H7 (cell line): ENCODE measurements at regions not wholly inside any gene's neighbourhood (a gene's known extent, or its start where the extent isn't known, plus 50 kb on each side); places are given as distances from the start of the nearest gene placed in this dataset.
A peak's percentile ranks its signal among the peaks of the same experiment; 100 is the strongest.
"Not testable (repeated sequence)": the region's sequence is repeated elsewhere in the genome, so short reads cannot be mapped to it uniquely, and the experiment has no call there.

Source experiments
- DNase-seq: peaks from one replicate; pipeline ENCODE4 v3.0.0; 2012
- H3K27me3 ChIP-seq: 2 replicates; pipeline ENCODE4 v1.6.0; 2011; ENCODE audit warnings: mild to moderate bottlenecking, low read length; ENCODE audit not compliant: control insufficient read depth, insufficient read depth
- H3K36me3 ChIP-seq: replicated peaks from 2 replicates; pipeline ENCODE4 v1.5.1; 2011; ENCODE audit warnings: low read length; ENCODE audit not compliant: control insufficient read depth, insufficient read depth
- H3K4me3 ChIP-seq: 2 replicates; pipeline ENCODE4 v1.5.1; 2011; ENCODE audit warnings: low read depth, mild to moderate bottlenecking, control low read depth, low read length, moderate library complexity; ENCODE audit not compliant: insufficient read depth

- H3K36me3 ChIP-seq, result no peaks in the 10 kb centered on the region
- no peaks in the 10 kb centered on the region for H3K27me3 ChIP-seq
- no peak overlapping the region for H3K4me3 ChIP-seq
- no peak for DNase-seq
Measured at GRCh38 chr19:29154163-29154562, 58.8 kb downstream of the UQCRFS1 start.

GRCh38 chr19:29145756-29146155, 67.2 kb downstream of the UQCRFS1 start:
- H3K27me3 ChIP-seq, result no peaks in the 10 kb centered on the region; the same call in 1 of the 2 replicates
- DNase-seq, result no peak
- H3K36me3 ChIP-seq, result no peaks in the 10 kb centered on the region
- no peak overlapping the region for H3K4me3 ChIP-seq

GRCh38 chr19:29143183-29143582, 69.8 kb downstream of the UQCRFS1 start:
- Histone ChIP-seq H3K4me3 (no peak overlapping the region), H3K27me3 (no peaks in the 10 kb centered on the region; the same call in 1 of the 2 replicates), H3K36me3 (no peaks in the 10 kb centered on the region)
- no peak for DNase-seq

- no peak overlapping the region for H3K4me3 ChIP-seq
- no peak for DNase-seq
- no peaks in the 10 kb centered on the region for H3K36me3 ChIP-seq
- H3K27me3 ChIP-seq, result no peaks in the 10 kb centered on the region; the same call in 1 of the 2 replicates
Measured at GRCh38 chr19:29139227-29139626, 73.7 kb downstream of the UQCRFS1 start.

- not testable (repeated sequence) for H3K36me3 ChIP-seq, H3K4me3 ChIP-seq, DNase-seq, H3K27me3 ChIP-seq
Measured at GRCh38 chr19:29138206-29138605, 74.7 kb downstream of the UQCRFS1 start.

- Histone ChIP-seq H3K4me3 (no peak overlapping the region), H3K36me3 (no peaks in the 10 kb centered on the region), H3K27me3 (no peaks in the 10 kb centered on the region)
- no peak for DNase-seq
Measured at GRCh38 chr19:29131456-29131855, 81.5 kb downstream of the UQCRFS1 start.

- Histone ChIP-seq H3K4me3 (no peak overlapping the region), H3K36me3 (no peaks in the 10 kb centered on the region), H3K27me3 (no peaks in the 10 kb centered on the region)
- no peak for DNase-seq
Measured at GRCh38 chr19:29129148-29129547, 83.8 kb downstream of the UQCRFS1 start.

- no peak for DNase-seq
Measured at GRCh38 chr19:29128203-29128602, 84.7 kb downstream of the UQCRFS1 start.

GRCh38 chr19:29122185-29122584, 90.8 kb downstream of the UQCRFS1 start:
- Histone ChIP-seq H3K27me3 (no peaks in the 10 kb centered on the region), H3K4me3 (no peak overlapping the region), H3K36me3 (no peaks in the 10 kb centered on the region)
- DNase-seq, result no peak

More at GRCh38 chr19:29128203-29128602, 84.7 kb downstream of the UQCRFS1 start:
- Histone ChIP-seq H3K27me3 (no peaks in the 10 kb centered on the region), H3K36me3 (no peaks in the 10 kb centered on the region), H3K4me3 (no peak overlapping the region)

- Histone ChIP-seq H3K4me3 (no peak overlapping the region), H3K27me3 (no peaks in the 10 kb centered on the region), H3K36me3 (no peaks in the 10 kb centered on the region)
- DNase-seq, result peak; percentile 71
Measured at GRCh38 chr19:29121684-29122083, 91.3 kb downstream of the UQCRFS1 start.

GRCh38 chr19:29120466-29120865, 92.5 kb downstream of the UQCRFS1 start:
- Histone ChIP-seq H3K36me3 (no peaks in the 10 kb centered on the region), H3K27me3 (no peaks in the 10 kb centered on the region), H3K4me3 (no peak overlapping the region)
- no peak for DNase-seq

GRCh38 chr19:29119590-29119989, 93.4 kb downstream of the UQCRFS1 start:
- DNase-seq, result peak; percentile 68
- Histone ChIP-seq H3K27me3 (no peaks in the 10 kb centered on the region), H3K36me3 (no peaks in the 10 kb centered on the region), H3K4me3 (no peak overlapping the region)

- DNase-seq, result no peak
- Histone ChIP-seq H3K4me3 (no peak overlapping the region), H3K36me3 (no peaks in the 10 kb centered on the region)
Measured at GRCh38 chr19:29118389-29118788, 94.6 kb downstream of the UQCRFS1 start.

GRCh38 chr19:29117926-29118325, 95.0 kb downstream of the UQCRFS1 start:
- no peaks in the 10 kb centered on the region for H3K36me3 ChIP-seq
- no peak for DNase-seq

More at GRCh38 chr19:29118389-29118788, 94.6 kb downstream of the UQCRFS1 start:
- no peaks in the 10 kb centered on the region for H3K27me3 ChIP-seq

GRCh38 chr19:29115181-29115580, 97.8 kb downstream of the UQCRFS1 start:
- Histone ChIP-seq H3K4me3 (no peak overlapping the region), H3K36me3 (no peaks in the 10 kb centered on the region), H3K27me3 (no peaks in the 10 kb centered on the region)
- DNase-seq, result no peak

More at GRCh38 chr19:29117926-29118325, 95.0 kb downstream of the UQCRFS1 start:
- H3K4me3 ChIP-seq, result no peak overlapping the region
- no peaks in the 10 kb centered on the region for H3K27me3 ChIP-seq

GRCh38 chr19:29113838-29114237, 99.1 kb downstream of the UQCRFS1 start:
- no peaks in the 10 kb centered on the region for H3K36me3 ChIP-seq
- H3K4me3 ChIP-seq, result no peak overlapping the region
- DNase-seq, result no peak
- H3K27me3 ChIP-seq, result no peaks in the 10 kb centered on the region
